Lower leg skin (tissue), 4 donors: ENCODE measurements at regions not wholly inside any gene's neighbourhood (a gene's known extent, or its start where the extent isn't known, plus 50 kb on each side); places are given as distances from the start of the nearest gene placed in this dataset.

Experiments
- DNase-seq, 2 donors: peaks; one replicate each; pipeline ENCODE4 v3.0.0-alpha.2; 2019; ENCODE audit warnings: low spot score in 2 of 2
- H3K4me3 ChIP-seq: fragments of 200-600 bp; sonication (generic); 2 replicates; pipeline ENCODE4 v1.5.1; 2017; ENCODE audit warnings: mild to moderate bottlenecking, low read depth; ENCODE audit not compliant: poor library complexity, severe bottlenecking
- CTCF ChIP-seq, 3 donors: fragments of 450-650 bp; IDR thresholded peaks; one replicate each; pipeline ENCODE4 v1.5.1; 2016; ENCODE audit warnings: antibody characterized with exemption in 3 of 3, mild to moderate bottlenecking in 3 of 3, moderate library complexity in 2 of 3
- POLR2A ChIP-seq, 2 donors: fragments of 450-650 bp; IDR thresholded peaks; one replicate each; pipeline ENCODE4 v1.6.1; 2016 to 2017; ENCODE audit warnings: antibody characterized with exemption in 2 of 2, mild to moderate bottlenecking in 1 of 2, moderate library complexity in 1 of 2
- WGBS, 2 donors: methylation state at CpG; one replicate each; pipeline ENCODE4 v1.1.5; 2018; 5-methylcytosine and 5-hydroxymethylcytosine counted together
- intact Hi-C: fragments of 100-400 bp; cut with DNase I; formaldehyde crosslinking; loops from one replicate; pipeline ENCODE4 v1.15.0; 2023; ENCODE audit warnings: low total_unique reads

- no peak overlapping the region for H3K4me3 ChIP-seq
- no peak for DNase-seq
- intact Hi-C loops, result no loop called here
- 58 to 59% methylated on average over 15 of the region's 15 CpGs for WGBS, 2 donors
- no peak for TF ChIP-seq POLR2A (IDR thresholded peaks at IDR 0.05)
- no peak for TF ChIP-seq CTCF (IDR thresholded peaks at IDR 0.05)
Observed at GRCh38 chr2:15889442-15890123, 50.8 kb upstream of the MYCN start.

- no peak for TF ChIP-seq CTCF (IDR thresholded peaks at IDR 0.05)
- TF ChIP-seq POLR2A (IDR thresholded peaks at IDR 0.05), result no peak
- WGBS, 2 donors, result 79 to 81% methylated on average over 18 of the region's 18 CpGs
- DNase-seq, result no peak
- intact Hi-C loops, result no loop called here
- no peak overlapping the region for H3K4me3 ChIP-seq
Observed at GRCh38 chr2:15890124-15890754, 50.1 kb upstream of the MYCN start.
